OCI-LY7 (cell line): ENCODE measurements at regions not wholly inside any gene's neighbourhood (a gene's known extent, or its start where the extent isn't known, plus 50 kb on each side); places are given as distances from the start of the nearest gene placed in this dataset.

ENCODE experiments used
- BruUV-seq: library from RNA; stranded (reverse); fragments of 400-500 nt; replicated peaks from 2 replicates; lab custom pipeline; 2021; lab: Mats Ljungman, UMichigan
- CTCF ChIA-PET: fragments of 300-600 bp; sonication (Branson Sonifier 250); formaldehyde crosslinking; loops from one replicate; lab custom pipeline; 2022; ENCODE audit warnings: antibody characterized with exemption; ENCODE audit not compliant: unreplicated experiment; lab: Charles Lee
- POLR2A ChIA-PET: fragments of 300-600 bp; sonication (Branson Sonifier 250); formaldehyde crosslinking; loops from one replicate; lab custom pipeline; 2022; ENCODE audit warnings: antibody characterized with exemption; lab: Charles Lee
- DNase-seq: peaks from one replicate; pipeline ENCODE4 v3.0.0-alpha.2; 2015; ENCODE audit warnings: low spot score
- H2AFZ ChIP-seq: fragments of 200-600 bp; sonication (generic), shearing (Covaris generic); 2 replicates; pipeline ENCODE4 v1.6.1; 2014; ENCODE audit warnings: mild to moderate bottlenecking, antibody characterized with exemption, low read length, moderate library complexity
- H3K27ac ChIP-seq: fragments of 200-600 bp; sonication (generic); 2 replicates; pipeline ENCODE4 v1.5.1; 2014; ENCODE audit warnings: mixed run types, low read depth, mild to moderate bottlenecking, moderate library complexity, low read length, inconsistent platforms; ENCODE audit not compliant: poor library complexity, severe bottlenecking
- H3K36me3 ChIP-seq: fragments of 200-600 bp; sonication (generic); 2 replicates; pipeline ENCODE4 v1.6.1; 2014; ENCODE audit warnings: mild to moderate bottlenecking, antibody characterized with exemption, low read length, moderate library complexity, mixed read lengths; ENCODE audit not compliant: insufficient read depth
- H3K4me1 ChIP-seq: fragments of 200-600 bp; sonication (generic); 2 replicates; pipeline ENCODE4 v1.5.1; 2014; ENCODE audit warnings: mild to moderate bottlenecking, low read length; ENCODE audit not compliant: insufficient read depth, poor library complexity, severe bottlenecking
- H3K4me2 ChIP-seq: fragments of 200-600 bp; sonication (generic); 2 replicates; pipeline ENCODE4 v1.6.1; 2014; ENCODE audit warnings: mild to moderate bottlenecking, low read length
- H3K4me3 ChIP-seq: fragments of 200-600 bp; sonication (generic); 2 replicates; pipeline ENCODE4 v1.5.1; 2014; ENCODE audit warnings: mild to moderate bottlenecking, low read depth, low read length; ENCODE audit not compliant: poor library complexity, severe bottlenecking
- H3K79me2 ChIP-seq: fragments of 200-600 bp; sonication (generic); 2 replicates; pipeline ENCODE4 v1.6.1; 2016; ENCODE audit warnings: low read depth, mild to moderate bottlenecking, low read length, moderate library complexity, mixed read lengths; ENCODE audit not compliant: insufficient read depth
- H3K9me2 ChIP-seq: fragments of 200-600 bp; sonication (generic); 2 replicates; pipeline ENCODE4 v1.6.1; 2016; ENCODE audit warnings: mild to moderate bottlenecking, low read length, mixed read lengths; ENCODE audit not compliant: insufficient read depth
- H3K9me3 ChIP-seq: fragments of 200-600 bp; sonication (generic); 2 replicates; pipeline ENCODE4 v1.6.1; 2014; ENCODE audit warnings: mild to moderate bottlenecking, mixed run types, low read length, mixed read lengths
- H4K20me1 ChIP-seq: fragments of 200-600 bp; sonication (generic); 2 replicates; pipeline ENCODE4 v1.6.1; 2014; ENCODE audit warnings: mild to moderate bottlenecking, antibody characterized with exemption, low read length, moderate library complexity, mixed read lengths; ENCODE audit not compliant: insufficient read depth
- EZH2phosphoT487 ChIP-seq: fragments of 200-600 bp; sonication (generic); IDR thresholded peaks from 2 replicates; pipeline ENCODE4 v1.6.1; 2018; ENCODE audit warnings: low read depth, borderline replicate concordance, mild to moderate bottlenecking, mixed run types, antibody characterized with exemption, low read length, moderate library complexity, mixed read lengths
- intact Hi-C: fragments of 100-400 bp; cut with micrococcal nuclease; formaldehyde crosslinking; loops from one replicate; pipeline ENCODE4 v1.10.0; 2022; ENCODE audit not compliant: unreplicated experiment
- TF ChIP-seq, protein P1 (sequence below): fragments of 200-600 bp; sonication (generic); conservative IDR thresholded peaks from 2 replicates; pipeline ENCODE4 v1.5.1; 2014; ENCODE audit warnings: mild to moderate bottlenecking, antibody characterized with exemption, low read length, moderate library complexity, mixed read lengths

DNA sequence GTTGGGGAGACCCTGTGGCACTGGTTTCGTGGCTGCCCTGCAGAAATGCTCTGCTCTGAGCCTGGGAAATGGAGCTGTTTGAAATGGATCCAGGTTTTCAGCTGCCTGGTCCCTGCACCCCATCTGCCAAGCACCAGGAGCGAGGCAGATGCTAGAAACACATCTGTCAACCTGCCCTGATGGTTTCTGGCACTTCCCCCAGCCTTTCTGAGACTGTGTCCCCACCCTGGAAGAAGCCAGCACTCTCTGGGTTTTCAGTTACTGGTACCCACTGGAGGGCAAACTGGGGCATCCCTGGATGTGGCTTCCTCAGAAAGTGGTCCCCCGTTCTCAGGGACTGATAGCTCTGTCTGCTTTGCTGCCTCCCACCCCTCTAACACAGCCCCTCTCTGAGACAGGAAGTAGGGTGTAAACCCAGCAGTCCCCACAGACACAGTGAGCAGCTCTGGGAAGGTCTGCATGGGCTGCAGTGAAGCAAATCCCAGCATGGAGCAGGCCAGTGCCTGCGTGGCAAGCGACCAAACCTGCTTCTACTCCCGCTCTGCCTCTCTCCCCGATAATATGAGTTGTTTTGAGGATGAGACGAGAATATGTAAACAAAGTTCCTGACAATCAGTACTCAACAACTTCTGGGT lies 54.2 kb upstream of the MAFB start:
- no peaks in the 10 kb centered on the region for H3K79me2 ChIP-seq
- TF ChIP-seq EZH2phosphoT487 = no peak
- TF ChIP-seq, protein P1, sequence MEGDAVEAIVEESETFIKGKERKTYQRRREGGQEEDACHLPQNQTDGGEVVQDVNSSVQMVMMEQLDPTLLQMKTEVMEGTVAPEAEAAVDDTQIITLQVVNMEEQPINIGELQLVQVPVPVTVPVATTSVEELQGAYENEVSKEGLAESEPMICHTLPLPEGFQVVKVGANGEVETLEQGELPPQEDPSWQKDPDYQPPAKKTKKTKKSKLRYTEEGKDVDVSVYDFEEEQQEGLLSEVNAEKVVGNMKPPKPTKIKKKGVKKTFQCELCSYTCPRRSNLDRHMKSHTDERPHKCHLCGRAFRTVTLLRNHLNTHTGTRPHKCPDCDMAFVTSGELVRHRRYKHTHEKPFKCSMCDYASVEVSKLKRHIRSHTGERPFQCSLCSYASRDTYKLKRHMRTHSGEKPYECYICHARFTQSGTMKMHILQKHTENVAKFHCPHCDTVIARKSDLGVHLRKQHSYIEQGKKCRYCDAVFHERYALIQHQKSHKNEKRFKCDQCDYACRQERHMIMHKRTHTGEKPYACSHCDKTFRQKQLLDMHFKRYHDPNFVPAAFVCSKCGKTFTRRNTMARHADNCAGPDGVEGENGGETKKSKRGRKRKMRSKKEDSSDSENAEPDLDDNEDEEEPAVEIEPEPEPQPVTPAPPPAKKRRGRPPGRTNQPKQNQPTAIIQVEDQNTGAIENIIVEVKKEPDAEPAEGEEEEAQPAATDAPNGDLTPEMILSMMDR = no peak
- peak overlapping the region; percentile 68 for H3K4me2 ChIP-seq
- no TSS peak for BruUV-seq
- peak; percentile 65 for DNase-seq
- H3K27ac ChIP-seq = peak overlapping the region; percentile 86
- no peaks in the 10 kb centered on the region for H3K9me3 ChIP-seq
- ChIA-PET POLR2A (interaction anchor here (0.6 to 4.2 kb wide), 17 partner anchors 10 to 223 kb away, joined by 3 to 25 read pairs (median 4); no protein-coding TSS in a partner anchor), CTCF (interaction anchor here (0.9 to 1.3 kb wide), 5 partner anchors 14 to 137 kb away, joined by 3 to 4 read pairs (median 4); no protein-coding TSS in a partner anchor)
- peak overlapping the region; percentile 41 for H3K4me3 ChIP-seq
- H4K20me1 ChIP-seq = no peaks in the 10 kb centered on the region
- peaks cover 69% of the 10 kb centered on the region for H3K4me1 ChIP-seq
- no peaks in the 10 kb centered on the region for H3K9me2 ChIP-seq
- intact Hi-C loops = loop anchor here (5.0 kb wide), 2 partner anchors 49 to 149 kb away; no protein-coding TSS in a partner anchor
- H3K36me3 ChIP-seq = no peaks in the 10 kb centered on the region
- peak overlapping the region; percentile 77 for H2AFZ ChIP-seq

DNA sequence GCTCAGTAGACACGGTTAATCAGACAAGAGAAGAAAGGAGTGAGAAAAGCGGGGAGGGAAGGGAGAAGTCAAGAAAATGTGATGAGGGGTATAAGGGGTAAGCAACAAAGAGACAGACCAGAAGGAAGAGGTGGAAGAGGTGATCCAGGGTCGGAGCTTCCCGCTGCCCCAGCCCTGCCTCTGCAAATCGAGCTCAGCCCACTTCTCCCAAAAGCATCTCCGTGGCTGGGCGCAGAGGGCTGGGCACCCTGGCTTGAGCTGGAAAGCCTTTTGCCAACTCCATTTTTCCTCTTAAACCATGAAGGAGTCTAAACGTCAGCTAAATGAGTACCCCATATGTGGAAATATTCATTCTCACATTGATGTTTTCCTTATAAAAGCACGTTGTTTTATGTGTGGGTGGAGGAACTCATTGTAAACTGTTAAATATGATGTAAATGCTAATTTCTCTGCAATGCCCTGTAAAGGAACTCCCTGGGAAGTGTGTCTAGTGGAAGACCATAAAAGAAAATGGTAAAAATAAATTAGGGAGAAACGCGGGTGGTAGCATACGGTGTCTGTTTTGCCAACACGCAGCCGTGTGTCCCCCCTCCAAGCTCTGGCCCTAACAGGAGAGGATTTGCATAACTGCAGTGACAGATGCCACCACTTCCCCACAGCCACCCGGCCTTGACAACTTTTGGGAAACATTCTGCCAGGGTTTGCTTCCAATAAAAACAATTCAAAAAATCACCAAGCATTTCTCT lies 55.2 kb upstream of the MAFB start:
- H3K79me2 ChIP-seq = no peaks in the 10 kb centered on the region
- H3K4me3 ChIP-seq = peak overlapping the region; percentile 41
- H3K36me3 ChIP-seq = no peaks in the 10 kb centered on the region
- no peaks in the 10 kb centered on the region for H3K9me2 ChIP-seq
- H2AFZ ChIP-seq = peak overlapping the region; percentile 77; the same call in 1 of the 2 replicates
- POLR2A ChIA-PET = interaction anchor here (0.6 to 4.2 kb wide), 20 partner anchors 9 to 247 kb away, joined by 3 to 25 read pairs (median 4); no protein-coding TSS in a partner anchor
- no TSS peak for BruUV-seq
- H3K4me2 ChIP-seq = peak overlapping the region; percentile 68
- peaks cover 71% of the 10 kb centered on the region for H3K4me1 ChIP-seq
- no peaks in the 10 kb centered on the region for H3K9me3 ChIP-seq
- intact Hi-C loops = loop anchor here (5.0 kb wide), 2 partner anchors 48 to 148 kb away; no protein-coding TSS in a partner anchor
- CTCF ChIA-PET = interaction anchor here (1.1 to 1.3 kb wide), 4 partner anchors 13 to 136 kb away, joined by 3 to 4 read pairs (median 4); no protein-coding TSS in a partner anchor
- peak overlapping the region; percentile 86 for H3K27ac ChIP-seq
- TF ChIP-seq, protein P1 = no peak
- TF ChIP-seq EZH2phosphoT487 = no peak
- no peaks in the 10 kb centered on the region for H4K20me1 ChIP-seq
- peak; percentile 82 for DNase-seq
